ENCODE measurements at regions not wholly inside any gene's neighbourhood (a gene's known extent, or its start where the extent isn't known, plus 50 kb on each side); places are given as distances from the start of the nearest gene placed in this dataset.

DNA sequence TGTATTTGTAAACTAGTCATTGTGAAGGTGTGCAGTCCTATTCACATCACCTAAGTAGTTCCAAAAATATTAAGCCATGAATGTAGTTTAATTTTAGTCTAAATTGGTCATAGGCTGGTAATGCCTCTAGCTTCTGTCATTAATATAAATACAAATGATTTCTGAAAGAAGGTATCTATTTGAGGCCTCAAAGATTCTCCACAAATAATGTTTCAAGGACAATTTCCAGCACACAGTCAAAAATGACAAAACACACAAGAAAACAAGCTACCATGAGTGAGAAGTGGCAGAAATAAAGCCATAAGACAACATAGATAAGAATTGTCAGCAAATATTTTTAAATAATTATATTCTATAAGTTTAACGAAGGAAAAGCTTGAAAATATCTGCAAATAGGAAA, 66.7 kb upstream of the PDK4 start:
- TF ChIP-seq, protein P1, sequence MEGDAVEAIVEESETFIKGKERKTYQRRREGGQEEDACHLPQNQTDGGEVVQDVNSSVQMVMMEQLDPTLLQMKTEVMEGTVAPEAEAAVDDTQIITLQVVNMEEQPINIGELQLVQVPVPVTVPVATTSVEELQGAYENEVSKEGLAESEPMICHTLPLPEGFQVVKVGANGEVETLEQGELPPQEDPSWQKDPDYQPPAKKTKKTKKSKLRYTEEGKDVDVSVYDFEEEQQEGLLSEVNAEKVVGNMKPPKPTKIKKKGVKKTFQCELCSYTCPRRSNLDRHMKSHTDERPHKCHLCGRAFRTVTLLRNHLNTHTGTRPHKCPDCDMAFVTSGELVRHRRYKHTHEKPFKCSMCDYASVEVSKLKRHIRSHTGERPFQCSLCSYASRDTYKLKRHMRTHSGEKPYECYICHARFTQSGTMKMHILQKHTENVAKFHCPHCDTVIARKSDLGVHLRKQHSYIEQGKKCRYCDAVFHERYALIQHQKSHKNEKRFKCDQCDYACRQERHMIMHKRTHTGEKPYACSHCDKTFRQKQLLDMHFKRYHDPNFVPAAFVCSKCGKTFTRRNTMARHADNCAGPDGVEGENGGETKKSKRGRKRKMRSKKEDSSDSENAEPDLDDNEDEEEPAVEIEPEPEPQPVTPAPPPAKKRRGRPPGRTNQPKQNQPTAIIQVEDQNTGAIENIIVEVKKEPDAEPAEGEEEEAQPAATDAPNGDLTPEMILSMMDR (conservative IDR thresholded peaks at IDR 0.05 in 1 of 2, IDR thresholded peaks at IDR 0.05 in 1 of 2; ENCODE audit: low read depth in 1 of 2, low read length in 2 of 2), result no peak
- TF ChIP-seq EZH2 (IDR thresholded peaks at IDR 0.05; ENCODE audit: low read length, missing control alignments), result no peak

Data from fibroblast of lung (primary cell).